ENCODE measurements at regions not wholly inside any gene's neighbourhood (a gene's known extent, or its start where the extent isn't known, plus 50 kb on each side); places are given as distances from the start of the nearest gene placed in this dataset.

DNA sequence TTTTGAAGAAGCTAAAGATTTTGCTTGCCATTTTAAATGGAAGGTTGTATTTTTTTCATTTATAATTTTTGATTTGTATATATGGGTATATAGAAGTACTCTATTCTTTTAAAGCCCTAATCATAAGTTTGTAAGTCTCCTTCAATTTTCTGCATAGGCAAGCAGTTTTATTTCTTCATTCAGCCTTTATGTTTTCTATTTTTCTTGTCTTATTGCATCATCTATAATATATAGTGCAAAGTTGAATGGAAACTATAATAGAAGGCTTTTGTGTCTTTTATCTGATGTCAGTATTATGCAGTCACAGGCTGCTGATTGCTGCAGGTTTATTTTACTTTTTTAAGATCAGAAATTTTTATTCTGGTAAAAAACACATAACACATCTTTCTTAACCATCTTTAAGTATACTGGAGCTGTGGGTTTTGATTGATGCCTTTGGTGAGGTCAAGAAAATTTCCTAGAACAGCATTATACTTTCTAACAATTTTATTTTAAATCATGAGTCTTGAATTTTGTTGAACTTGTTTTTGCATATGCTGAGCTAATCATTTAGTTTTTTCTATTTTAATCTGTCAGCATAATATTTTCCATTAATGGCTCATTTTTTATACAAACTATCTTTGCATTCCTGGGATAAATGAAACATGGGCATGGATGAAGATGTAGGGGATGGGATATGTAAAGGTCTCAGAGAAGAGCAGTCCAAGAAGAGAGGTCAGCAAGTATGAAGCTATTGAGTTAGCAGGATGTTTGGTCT lies 366.7 kb upstream of the MAP3K7 start:
- TF ChIP-seq SPI1 (IDR thresholded peaks at IDR 0.05; ENCODE audit: borderline replicate concordance, low read depth) (no peak), GABPA (IDR thresholded peaks at IDR 0.05; ENCODE audit: low read depth) (no peak), POLR2AphosphoS5 (IDR thresholded peaks at IDR 0.05; ENCODE audit: low read depth) (no peak)
- TF ChIP-seq, protein P1, sequence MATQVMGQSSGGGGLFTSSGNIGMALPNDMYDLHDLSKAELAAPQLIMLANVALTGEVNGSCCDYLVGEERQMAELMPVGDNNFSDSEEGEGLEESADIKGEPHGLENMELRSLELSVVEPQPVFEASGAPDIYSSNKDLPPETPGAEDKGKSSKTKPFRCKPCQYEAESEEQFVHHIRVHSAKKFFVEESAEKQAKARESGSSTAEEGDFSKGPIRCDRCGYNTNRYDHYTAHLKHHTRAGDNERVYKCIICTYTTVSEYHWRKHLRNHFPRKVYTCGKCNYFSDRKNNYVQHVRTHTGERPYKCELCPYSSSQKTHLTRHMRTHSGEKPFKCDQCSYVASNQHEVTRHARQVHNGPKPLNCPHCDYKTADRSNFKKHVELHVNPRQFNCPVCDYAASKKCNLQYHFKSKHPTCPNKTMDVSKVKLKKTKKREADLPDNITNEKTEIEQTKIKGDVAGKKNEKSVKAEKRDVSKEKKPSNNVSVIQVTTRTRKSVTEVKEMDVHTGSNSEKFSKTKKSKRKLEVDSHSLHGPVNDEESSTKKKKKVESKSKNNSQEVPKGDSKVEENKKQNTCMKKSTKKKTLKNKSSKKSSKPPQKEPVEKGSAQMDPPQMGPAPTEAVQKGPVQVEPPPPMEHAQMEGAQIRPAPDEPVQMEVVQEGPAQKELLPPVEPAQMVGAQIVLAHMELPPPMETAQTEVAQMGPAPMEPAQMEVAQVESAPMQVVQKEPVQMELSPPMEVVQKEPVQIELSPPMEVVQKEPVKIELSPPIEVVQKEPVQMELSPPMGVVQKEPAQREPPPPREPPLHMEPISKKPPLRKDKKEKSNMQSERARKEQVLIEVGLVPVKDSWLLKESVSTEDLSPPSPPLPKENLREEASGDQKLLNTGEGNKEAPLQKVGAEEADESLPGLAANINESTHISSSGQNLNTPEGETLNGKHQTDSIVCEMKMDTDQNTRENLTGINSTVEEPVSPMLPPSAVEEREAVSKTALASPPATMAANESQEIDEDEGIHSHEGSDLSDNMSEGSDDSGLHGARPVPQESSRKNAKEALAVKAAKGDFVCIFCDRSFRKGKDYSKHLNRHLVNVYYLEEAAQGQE (IDR thresholded peaks at IDR 0.05; ENCODE audit: insufficient replicate concordance, low read depth): no peak
- TF ChIP-seq, protein P2, sequence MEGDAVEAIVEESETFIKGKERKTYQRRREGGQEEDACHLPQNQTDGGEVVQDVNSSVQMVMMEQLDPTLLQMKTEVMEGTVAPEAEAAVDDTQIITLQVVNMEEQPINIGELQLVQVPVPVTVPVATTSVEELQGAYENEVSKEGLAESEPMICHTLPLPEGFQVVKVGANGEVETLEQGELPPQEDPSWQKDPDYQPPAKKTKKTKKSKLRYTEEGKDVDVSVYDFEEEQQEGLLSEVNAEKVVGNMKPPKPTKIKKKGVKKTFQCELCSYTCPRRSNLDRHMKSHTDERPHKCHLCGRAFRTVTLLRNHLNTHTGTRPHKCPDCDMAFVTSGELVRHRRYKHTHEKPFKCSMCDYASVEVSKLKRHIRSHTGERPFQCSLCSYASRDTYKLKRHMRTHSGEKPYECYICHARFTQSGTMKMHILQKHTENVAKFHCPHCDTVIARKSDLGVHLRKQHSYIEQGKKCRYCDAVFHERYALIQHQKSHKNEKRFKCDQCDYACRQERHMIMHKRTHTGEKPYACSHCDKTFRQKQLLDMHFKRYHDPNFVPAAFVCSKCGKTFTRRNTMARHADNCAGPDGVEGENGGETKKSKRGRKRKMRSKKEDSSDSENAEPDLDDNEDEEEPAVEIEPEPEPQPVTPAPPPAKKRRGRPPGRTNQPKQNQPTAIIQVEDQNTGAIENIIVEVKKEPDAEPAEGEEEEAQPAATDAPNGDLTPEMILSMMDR (IDR thresholded peaks at IDR 0.05; ENCODE audit: insufficient read depth, low read length): no peak
- no peaks in the 10 kb centered on the region for H3K27me3 ChIP-seq (ENCODE audit: insufficient read depth, poor library complexity, severe bottlenecking)
- no peak overlapping the region for H3K4me3 ChIP-seq (replicated peaks; ENCODE audit: insufficient read depth, low read length)
- H3K27ac ChIP-seq (replicated peaks): no peak overlapping the region
- DNase-seq (ENCODE audit: low read depth in 1 of 2, low spot score in 1 of 2): no peak

DNA sequence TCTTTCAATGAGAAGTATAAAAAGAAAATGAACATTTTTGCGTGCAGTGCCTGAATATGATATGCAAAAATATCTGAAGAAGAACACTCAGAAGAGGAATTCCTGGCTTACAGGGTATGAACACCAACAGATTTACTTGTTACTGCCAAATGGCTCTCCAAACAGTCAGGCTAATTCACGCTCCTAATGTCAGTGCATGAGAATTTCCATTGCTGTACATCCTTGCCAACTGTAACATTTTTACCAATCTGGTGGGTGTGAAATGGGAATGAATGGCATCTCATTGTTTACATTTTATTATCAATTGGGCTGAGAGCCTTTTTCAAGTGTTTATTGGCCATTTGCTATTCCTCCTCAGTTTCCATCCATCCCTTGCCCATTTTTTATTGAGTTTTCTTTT lies 365.3 kb upstream of the MAP3K7 start:
- no peak overlapping the region for H3K27ac ChIP-seq (replicated peaks)
- no peak overlapping the region for H3K4me3 ChIP-seq (replicated peaks; ENCODE audit: insufficient read depth, low read length)
- DNase-seq (ENCODE audit: low read depth in 1 of 2, low spot score in 1 of 2): no peak
- TF ChIP-seq, protein P1 (IDR thresholded peaks at IDR 0.05; ENCODE audit: insufficient replicate concordance, low read depth): no peak
- no peak for TF ChIP-seq GABPA (IDR thresholded peaks at IDR 0.05; ENCODE audit: low read depth)
- TF ChIP-seq, protein P2 (IDR thresholded peaks at IDR 0.05; ENCODE audit: insufficient read depth, low read length): no peak
- TF ChIP-seq SPI1 (IDR thresholded peaks at IDR 0.05; ENCODE audit: borderline replicate concordance, low read depth): no peak
- TF ChIP-seq POLR2AphosphoS5 (IDR thresholded peaks at IDR 0.05; ENCODE audit: low read depth): no peak
- H3K27me3 ChIP-seq (ENCODE audit: insufficient read depth, poor library complexity, severe bottlenecking): no peaks in the 10 kb centered on the region

GRCh38 chr6:90948540-90948939 lies 361.7 kb upstream of the MAP3K7 start:
- Histone ChIP-seq H3K4me3 (replicated peaks; ENCODE audit: insufficient read depth, low read length) (no peak overlapping the region), H3K27me3 (ENCODE audit: insufficient read depth, poor library complexity, severe bottlenecking) (no peaks in the 10 kb centered on the region), H3K27ac (replicated peaks) (no peak overlapping the region)
- no peak for DNase-seq (ENCODE audit: low read depth in 1 of 2, low spot score in 1 of 2)
- TF ChIP-seq SPI1 (IDR thresholded peaks at IDR 0.05; ENCODE audit: borderline replicate concordance, low read depth): no peak

- DNase-seq (ENCODE audit: low read depth in 1 of 2, low spot score in 1 of 2): no peak
- H3K27me3 ChIP-seq (ENCODE audit: insufficient read depth, poor library complexity, severe bottlenecking): no peaks in the 10 kb centered on the region
- no peak overlapping the region for H3K4me3 ChIP-seq (replicated peaks; ENCODE audit: insufficient read depth, low read length)
- H3K27ac ChIP-seq (replicated peaks): no peak overlapping the region
- TF ChIP-seq POLR2AphosphoS5 (IDR thresholded peaks at IDR 0.05; ENCODE audit: low read depth) (no peak), SPI1 (IDR thresholded peaks at IDR 0.05; ENCODE audit: borderline replicate concordance, low read depth) (no peak), GABPA (IDR thresholded peaks at IDR 0.05; ENCODE audit: low read depth) (no peak)
- TF ChIP-seq, protein P1 (IDR thresholded peaks at IDR 0.05; ENCODE audit: insufficient replicate concordance, low read depth): peak; percentile 67
- TF ChIP-seq, protein P2 (IDR thresholded peaks at IDR 0.05; ENCODE audit: insufficient read depth, low read length): no peak
Measured at GRCh38 chr6:90947184-90948064, 360.6 kb upstream of the MAP3K7 start.
